Panc1 (cell line): ENCODE measurements at regions not wholly inside any gene's neighbourhood (a gene's known extent, or its start where the extent isn't known, plus 50 kb on each side); places are given as distances from the start of the nearest gene placed in this dataset.

Experiments used
- ATAC-seq: fragments of 200-7000 bp; cut with Tn5 transposase; 2 replicates; pipeline ENCODE4 v1.9.1; 2020; ENCODE audit warnings: mild to moderate bottlenecking, moderate library complexity
- BruUV-seq: library from RNA; stranded (reverse); fragments of 400-500 nt; replicated peaks from 2 replicates; lab custom pipeline; 2021; lab: Mats Ljungman, UMichigan
- CTCF ChIA-PET: fragments of 300-600 bp; sonication (Branson Sonifier 250); formaldehyde crosslinking; loops from one replicate; lab custom pipeline; 2022; ENCODE audit warnings: antibody characterized with exemption; lab: Charles Lee
- POLR2A ChIA-PET: fragments of 300-600 bp; sonication (Branson Sonifier 250); formaldehyde crosslinking; loops from one replicate; lab custom pipeline; 2022; ENCODE audit warnings: antibody characterized with exemption; lab: Charles Lee
- DNase-seq: peaks from one replicate; pipeline ENCODE4 v3.0.0-alpha.2; 2010; ENCODE audit warnings: low read depth, low spot score
- H3K27ac ChIP-seq: 2 replicates; pipeline ENCODE4 v1.5.1; 2011; ENCODE audit warnings: mild to moderate bottlenecking, low read length, inconsistent platforms
- H3K27me3 ChIP-seq: fragments of 200-500 bp; sonication (Bioruptor generic); 2 replicates; pipeline ENCODE4 v1.6.0; 2014; ENCODE audit warnings: low read length, inconsistent platforms; ENCODE audit not compliant: control insufficient read depth, insufficient read depth
- H3K36me3 ChIP-seq: fragments of 200-500 bp; sonication (Bioruptor generic); 2 replicates; pipeline ENCODE4 v1.5.1; 2014; ENCODE audit warnings: inconsistent platforms, mild to moderate bottlenecking, low read length, moderate library complexity; ENCODE audit not compliant: control insufficient read depth, insufficient read depth
- H3K4me1 ChIP-seq: 2 replicates; pipeline ENCODE4 v1.5.1; 2011; ENCODE audit warnings: inconsistent platforms, mild to moderate bottlenecking, low read length, moderate library complexity; ENCODE audit not compliant: control insufficient read depth, insufficient read depth
- H3K4me3 ChIP-seq, 2 experiments: 2 replicates each; pipeline ENCODE4 v1.5.1; 2011 to 2012; ENCODE audit warnings: low read depth in 2 of 2, low read length in 2 of 2, mild to moderate bottlenecking in 2 of 2, inconsistent platforms in 1 of 2, moderate library complexity in 1 of 2
- H3K9me3 ChIP-seq: fragments of 200-500 bp; sonication (Bioruptor generic); 2 replicates; pipeline ENCODE4 v1.5.1; 2014; ENCODE audit warnings: low read depth, mild to moderate bottlenecking, inconsistent platforms, low read length, moderate library complexity; ENCODE audit not compliant: control insufficient read depth, insufficient read depth
- CTCF ChIP-seq: fragments of 450-650 bp; IDR thresholded peaks from 2 replicates; pipeline ENCODE4 v1.5.1; 2017; ENCODE audit warnings: mild to moderate bottlenecking
- POLR2AphosphoS5 ChIP-seq: IDR thresholded peaks from 2 replicates; pipeline ENCODE4 v1.6.1; 2012; ENCODE audit warnings: mild to moderate bottlenecking, low read depth, low read length, moderate library complexity
- REST ChIP-seq, 2 experiments: IDR thresholded peaks; 2 replicates each; pipeline ENCODE4 v1.6.1; 2011 to 2012; ENCODE audit warnings: low read depth in 2 of 2, control low read depth in 1 of 2, low read length in 1 of 2, mild to moderate bottlenecking in 1 of 2, moderate library complexity in 1 of 2; ENCODE audit not compliant: insufficient read depth in 1 of 2
- SIN3A ChIP-seq: IDR thresholded peaks from 2 replicates; pipeline ENCODE4 v1.6.1; 2012; ENCODE audit warnings: low read depth, mild to moderate bottlenecking, low read length, moderate library complexity, borderline replicate concordance; ENCODE audit not compliant: insufficient read depth
- TCF7L2 ChIP-seq: IDR thresholded peaks from 2 replicates; pipeline ENCODE4 v1.6.1; 2011; ENCODE audit warnings: mild to moderate bottlenecking, low read depth, low read length, inconsistent platforms
- in situ Hi-C: cut with HindIII; loops from 2 replicates; pipeline ENCODE4 v1.10.0; 2016; ENCODE audit warnings: low sequenced_read_pairs, low pct_unique_long_range_greater_than_20kb
- intact Hi-C: fragments of 100-400 bp; cut with micrococcal nuclease; formaldehyde crosslinking; loops from one replicate; pipeline ENCODE4 v1.10.0; 2022; ENCODE audit not compliant: unreplicated experiment

GRCh38 chr14:31993521-31993951 is 83.6 kb upstream of the ARHGAP5 start:
- H3K27ac ChIP-seq, result no peak overlapping the region
- H3K4me3 ChIP-seq, result no peak overlapping the region
- H3K27me3 ChIP-seq, result no peaks in the 10 kb centered on the region
- no peak for TF ChIP-seq SIN3A
- no peak for TF ChIP-seq POLR2AphosphoS5
- no peak for TF ChIP-seq REST (IDR thresholded peaks at IDR 0.05; ENCODE audit: insufficient read depth in 1 of 2, low read depth in 2 of 2, low read length in 1 of 2)
- TF ChIP-seq CTCF, result no peak
- no peak for TF ChIP-seq TCF7L2
- in situ Hi-C loops, result no loop called here
- intact Hi-C loops, result no loop called here
- ChIA-PET POLR2A (no interaction called here), CTCF (no interaction called here)
- no peaks in the 10 kb centered on the region for H3K36me3 ChIP-seq
- no peak for DNase-seq
- H3K4me1 ChIP-seq, result no peaks in the 10 kb centered on the region
- no peaks in the 10 kb centered on the region for H3K9me3 ChIP-seq
- ATAC-seq, result no peak
- no TSS peak for BruUV-seq

- H3K27ac ChIP-seq, result no peak overlapping the region
- H3K4me3 ChIP-seq, result no peak overlapping the region
- ATAC-seq (no peak), DNase-seq (no peak)
- no peaks in the 10 kb centered on the region for H3K27me3 ChIP-seq
- CTCF ChIA-PET, result no interaction called here
- no peaks in the 10 kb centered on the region for H3K9me3 ChIP-seq
- H3K36me3 ChIP-seq, result no peaks in the 10 kb centered on the region
- BruUV-seq, result no TSS peak
- no peaks in the 10 kb centered on the region for H3K4me1 ChIP-seq
- POLR2A ChIA-PET, result no interaction called here
- intact Hi-C loops (no loop called here), in situ Hi-C loops (no loop called here)
- no peak for TF ChIP-seq SIN3A
- TF ChIP-seq TCF7L2, result no peak
- TF ChIP-seq POLR2AphosphoS5, result no peak
- no peak for TF ChIP-seq CTCF
- TF ChIP-seq REST (IDR thresholded peaks at IDR 0.05; ENCODE audit: insufficient read depth in 1 of 2, low read depth in 2 of 2, low read length in 1 of 2), result no peak
Measured at GRCh38 chr14:31994391-31995033, 82.6 kb upstream of the ARHGAP5 start.
